ENCODE measurements at regions not wholly inside any gene's neighbourhood (a gene's known extent, or its start where the extent isn't known, plus 50 kb on each side); places are given as distances from the start of the nearest gene placed in this dataset.

GRCh38 chr20:54415967-54416366 is 59.4 kb upstream of the DOK5 start:
- no peak for DNase-seq (ENCODE audit: low read depth)
- no peak for TF ChIP-seq CTCF (conservative IDR thresholded peaks at IDR 0.05; ENCODE audit: low read depth, low read length)
- H3K4me3 ChIP-seq (ENCODE audit: low read depth, low read length), result no peak overlapping the region

- no peak for DNase-seq (ENCODE audit: low read depth)
- no peak overlapping the region for H3K4me3 ChIP-seq (ENCODE audit: low read depth, low read length)
- TF ChIP-seq CTCF (conservative IDR thresholded peaks at IDR 0.05; ENCODE audit: low read depth, low read length), result no peak
These were observed 58.6 kb upstream of the DOK5 start for GRCh38 chr20:54416770-54417169.

GRCh38 chr20:54419531-54419930 is 55.9 kb upstream of the DOK5 start:
- H3K4me3 ChIP-seq (ENCODE audit: low read depth, low read length), result no peak overlapping the region
- no peak for DNase-seq (ENCODE audit: low read depth)
- no peak for TF ChIP-seq CTCF (conservative IDR thresholded peaks at IDR 0.05; ENCODE audit: low read depth, low read length)

All from epithelial cell of proximal tubule (primary cell).